Activated naive CD8-positive, alpha-beta T cell (primary cell): ENCODE measurements at regions not wholly inside any gene's neighbourhood (a gene's known extent, or its start where the extent isn't known, plus 50 kb on each side); places are given as distances from the start of the nearest gene placed in this dataset.

Source experiments
- H3K27ac Mint-ChIP-seq: one replicate; pipeline ENCODE4 v1.8.0; 2021; ENCODE audit warnings: mixed read lengths
- H3K27me3 Mint-ChIP-seq: one replicate; pipeline ENCODE4 v1.8.0; 2021; ENCODE audit warnings: mixed read lengths
- H3K36me3 Mint-ChIP-seq: one replicate; pipeline ENCODE4 v1.8.0; 2021; ENCODE audit warnings: mixed read lengths
- H3K4me1 Mint-ChIP-seq: one replicate; pipeline ENCODE4 v1.8.0; 2021; ENCODE audit warnings: low read depth, mixed read lengths
- H3K4me3 Mint-ChIP-seq: one replicate; pipeline ENCODE4 v1.8.0; 2021; ENCODE audit warnings: mild to moderate bottlenecking, mixed read lengths
- H3K9me3 Mint-ChIP-seq: one replicate; pipeline ENCODE4 v1.8.0; 2021; ENCODE audit warnings: low read depth, mixed read lengths

DNA sequence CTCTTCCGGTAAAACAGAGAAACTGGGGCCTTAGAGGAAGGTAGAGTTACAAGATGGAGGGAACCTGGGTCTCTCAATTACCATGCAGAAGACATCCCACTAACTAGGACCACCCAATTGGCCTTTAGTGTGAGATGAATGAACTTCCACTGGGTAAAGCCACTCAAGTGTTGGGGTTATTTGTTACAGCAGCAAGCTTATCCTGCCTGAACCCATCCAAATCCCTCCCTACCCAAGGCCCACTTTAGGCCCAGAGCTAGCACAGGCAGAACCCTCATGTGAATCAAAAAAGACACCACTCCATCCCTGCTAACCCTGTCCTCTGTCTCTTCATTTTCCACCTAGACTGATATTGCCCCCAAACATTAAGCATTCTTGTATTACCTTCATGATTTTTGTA, 746.7 kb upstream of the TBX3 start:
- Mint-ChIP-seq H3K9me3 (no peaks in the 10 kb centered on the region), H3K4me3 (no peak overlapping the region), H3K4me1 (no peaks in the 10 kb centered on the region), H3K27ac (no peak overlapping the region), H3K27me3 (no peaks in the 10 kb centered on the region), H3K36me3 (no peaks in the 10 kb centered on the region)

DNA sequence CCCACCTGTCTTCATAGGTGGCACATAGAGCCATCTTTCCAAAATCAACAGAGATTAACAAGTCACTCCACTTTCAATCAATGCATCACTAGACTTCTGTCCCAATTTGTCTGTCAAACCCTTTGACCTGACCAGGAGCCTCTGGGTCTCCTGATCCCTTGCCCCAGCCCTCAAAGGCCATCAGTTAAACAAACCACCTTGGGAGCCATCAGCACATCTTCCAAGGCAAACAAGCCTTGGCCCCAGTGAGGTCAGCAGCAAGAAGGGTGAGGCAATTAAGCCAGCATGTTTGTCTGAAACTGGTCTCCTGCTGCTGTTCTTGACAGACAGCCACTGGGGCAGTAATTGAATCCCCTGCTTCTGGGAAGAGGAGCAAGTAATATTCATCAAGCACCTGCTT, 742.8 kb upstream of the TBX3 start:
- Mint-ChIP-seq H3K27me3 (no peaks in the 10 kb centered on the region), H3K9me3 (no peaks in the 10 kb centered on the region), H3K4me3 (no peak overlapping the region), H3K4me1 (no peaks in the 10 kb centered on the region), H3K36me3 (no peaks in the 10 kb centered on the region), H3K27ac (no peak overlapping the region)

DNA sequence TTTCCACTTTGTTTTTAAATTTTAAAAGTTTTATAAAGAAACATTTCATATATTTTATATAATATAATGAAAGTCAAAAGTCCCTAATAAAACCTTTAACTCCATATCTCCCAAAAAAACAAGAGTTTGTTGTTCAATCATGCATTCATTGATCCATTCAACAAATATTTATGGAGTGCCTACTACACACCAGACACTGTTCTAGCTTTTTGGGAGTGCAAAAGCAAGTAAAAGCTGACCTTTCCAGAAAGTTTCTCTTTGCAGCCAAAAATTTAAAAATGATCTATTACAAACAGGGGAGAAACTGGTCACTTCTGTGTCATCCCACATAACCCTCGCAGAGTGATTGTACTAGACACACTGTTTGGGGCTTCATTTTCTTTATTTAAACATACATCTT, 740.0 kb upstream of the TBX3 start:
- Mint-ChIP-seq H3K27me3 (no peaks in the 10 kb centered on the region), H3K9me3 (no peaks in the 10 kb centered on the region), H3K36me3 (no peaks in the 10 kb centered on the region), H3K27ac (no peak overlapping the region), H3K4me1 (no peaks in the 10 kb centered on the region), H3K4me3 (no peak overlapping the region)

DNA sequence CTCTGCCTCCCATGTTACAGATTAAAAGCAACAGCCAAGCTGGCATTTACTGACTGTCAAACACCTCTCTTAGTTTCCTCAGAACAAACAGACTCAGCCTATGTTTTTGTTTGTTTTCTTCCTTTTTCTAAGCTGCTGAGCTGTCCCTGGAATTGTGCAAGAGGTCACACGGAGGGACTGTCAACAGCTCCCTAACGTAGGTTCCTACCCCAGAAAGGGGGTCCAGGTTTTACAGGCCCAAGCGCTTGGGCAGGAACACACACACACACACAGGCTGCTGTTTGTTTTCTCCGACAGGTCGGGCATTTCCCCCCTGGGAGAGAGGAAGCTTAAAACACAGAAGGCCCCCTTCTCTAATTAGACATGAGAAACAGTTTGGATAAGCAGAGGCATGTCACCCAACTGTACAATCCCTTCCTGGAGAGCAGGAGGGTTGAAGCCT, 739.6 kb upstream of the TBX3 start:
- no peaks in the 10 kb centered on the region for H3K27me3 Mint-ChIP-seq
- H3K36me3 Mint-ChIP-seq = no peaks in the 10 kb centered on the region
- H3K9me3 Mint-ChIP-seq = no peaks in the 10 kb centered on the region
- no peak overlapping the region for H3K27ac Mint-ChIP-seq
- no peaks in the 10 kb centered on the region for H3K4me1 Mint-ChIP-seq
- no peak overlapping the region for H3K4me3 Mint-ChIP-seq

DNA sequence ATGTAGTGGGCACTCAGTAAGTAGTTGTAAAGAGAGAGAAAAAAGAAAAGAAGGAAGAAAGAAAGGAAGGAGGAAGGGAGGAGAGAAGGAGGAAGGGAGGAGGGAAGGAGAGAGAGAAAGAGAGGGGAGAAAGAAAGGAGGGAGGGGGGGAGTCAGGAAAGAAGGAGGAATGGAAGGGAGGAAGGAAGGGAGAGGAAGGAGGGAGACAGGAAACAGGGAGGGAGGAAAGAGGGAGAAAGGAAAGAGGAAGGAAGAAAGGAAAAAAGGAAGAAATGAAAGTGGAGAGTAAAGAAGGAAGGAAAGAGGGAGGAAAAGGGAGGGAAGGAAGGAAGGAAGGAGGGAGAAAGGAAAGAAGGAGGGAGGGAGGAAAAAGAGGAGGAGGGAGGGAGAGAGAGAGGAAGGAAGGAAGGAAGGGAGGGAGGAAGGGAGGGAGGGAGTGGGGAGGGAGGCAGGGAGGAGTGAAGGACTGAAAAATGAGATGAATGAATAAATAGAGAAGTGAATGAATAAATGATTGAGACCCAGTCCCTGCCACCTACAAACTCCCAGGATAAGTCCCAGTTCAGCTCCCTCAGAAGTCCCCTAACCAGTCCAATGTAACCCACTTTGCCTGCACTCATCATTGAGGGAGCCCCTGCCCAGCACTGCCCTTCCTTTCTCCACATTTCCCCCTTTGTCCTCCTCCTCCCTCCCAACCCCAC, 739.0 kb upstream of the TBX3 start:
- no peak overlapping the region for H3K4me3 Mint-ChIP-seq
- H3K27me3 Mint-ChIP-seq = no peaks in the 10 kb centered on the region
- H3K27ac Mint-ChIP-seq = no peak overlapping the region
- no peaks in the 10 kb centered on the region for H3K36me3 Mint-ChIP-seq
- no peaks in the 10 kb centered on the region for H3K4me1 Mint-ChIP-seq
- no peaks in the 10 kb centered on the region for H3K9me3 Mint-ChIP-seq

- no peaks in the 10 kb centered on the region for H3K27me3 Mint-ChIP-seq
- H3K36me3 Mint-ChIP-seq = no peaks in the 10 kb centered on the region
- no peak overlapping the region for H3K4me3 Mint-ChIP-seq
- no peak overlapping the region for H3K27ac Mint-ChIP-seq
- peaks cover 3% of the 10 kb centered on the region for H3K9me3 Mint-ChIP-seq
- no peaks in the 10 kb centered on the region for H3K4me1 Mint-ChIP-seq
Measured at GRCh38 chr12:115421796-115422709, 738.1 kb upstream of the TBX3 start.

GRCh38 chr12:115421350-115421749, 737.4 kb upstream of the TBX3 start:
- Mint-ChIP-seq H3K27me3 (no peaks in the 10 kb centered on the region), H3K4me1 (no peaks in the 10 kb centered on the region), H3K9me3 (peaks cover 10% of the 10 kb centered on the region), H3K4me3 (no peak overlapping the region), H3K27ac (no peak overlapping the region), H3K36me3 (no peaks in the 10 kb centered on the region)

- Mint-ChIP-seq H3K9me3 (peaks cover 10% of the 10 kb centered on the region), H3K27me3 (no peaks in the 10 kb centered on the region), H3K36me3 (no peaks in the 10 kb centered on the region), H3K4me1 (no peaks in the 10 kb centered on the region), H3K27ac (no peak overlapping the region), H3K4me3 (no peak overlapping the region)
Measured at GRCh38 chr12:115419145-115419646, 735.2 kb upstream of the TBX3 start.

DNA sequence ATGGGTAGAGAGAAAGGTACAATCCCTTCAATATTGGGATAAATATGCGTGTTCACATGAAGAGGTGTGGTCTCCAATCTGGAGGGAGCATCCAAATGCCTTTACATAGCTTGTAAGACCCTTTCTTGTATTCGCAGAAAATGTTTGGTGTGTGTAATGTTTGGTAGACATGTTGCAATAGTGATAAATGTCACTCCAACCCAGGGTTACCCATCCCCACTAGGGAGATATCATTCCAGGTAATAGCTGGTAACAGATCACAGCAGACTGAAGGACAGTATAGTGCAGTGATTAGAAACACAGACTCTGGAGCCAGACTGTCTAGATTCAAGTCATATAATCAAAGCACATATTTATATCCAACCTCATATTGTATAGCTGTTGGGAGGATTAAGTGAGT, 733.6 kb upstream of the TBX3 start:
- H3K27ac Mint-ChIP-seq = no peak overlapping the region
- no peaks in the 10 kb centered on the region for H3K36me3 Mint-ChIP-seq
- no peaks in the 10 kb centered on the region for H3K4me1 Mint-ChIP-seq
- H3K27me3 Mint-ChIP-seq = no peaks in the 10 kb centered on the region
- H3K4me3 Mint-ChIP-seq = no peak overlapping the region
- peaks cover 10% of the 10 kb centered on the region for H3K9me3 Mint-ChIP-seq

DNA sequence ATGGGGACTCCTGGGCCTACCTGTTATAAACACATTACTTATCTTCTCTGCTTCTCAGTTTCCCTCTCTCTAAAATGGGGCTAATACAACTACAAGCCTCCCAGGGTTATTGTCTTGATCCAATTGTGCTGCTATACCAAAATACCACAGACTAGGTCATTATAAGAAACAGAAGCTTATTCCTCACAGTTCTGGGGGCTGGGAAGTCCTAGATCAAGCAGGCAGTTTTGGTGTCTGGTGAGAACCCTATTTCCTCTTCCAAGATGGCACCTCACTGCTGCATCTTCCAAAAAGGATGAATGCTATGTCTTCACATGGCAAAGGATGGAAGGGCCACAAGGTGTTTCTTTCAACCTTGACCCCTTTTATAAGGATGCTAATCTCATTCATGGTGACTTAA, 732.9 kb upstream of the TBX3 start:
- Mint-ChIP-seq H3K27me3 (no peaks in the 10 kb centered on the region), H3K36me3 (no peaks in the 10 kb centered on the region), H3K27ac (no peak overlapping the region), H3K4me3 (no peak overlapping the region), H3K4me1 (no peaks in the 10 kb centered on the region), H3K9me3 (peaks cover 10% of the 10 kb centered on the region)

GRCh38 chr12:115413626-115414025, 729.7 kb upstream of the TBX3 start:
- H3K36me3 Mint-ChIP-seq = no peaks in the 10 kb centered on the region
- peaks cover 10% of the 10 kb centered on the region for H3K9me3 Mint-ChIP-seq
- no peak overlapping the region for H3K27ac Mint-ChIP-seq
- H3K4me3 Mint-ChIP-seq = no peak overlapping the region
- H3K27me3 Mint-ChIP-seq = peaks cover 6% of the 10 kb centered on the region
- no peaks in the 10 kb centered on the region for H3K4me1 Mint-ChIP-seq

GRCh38 chr12:115412831-115413230, 728.9 kb upstream of the TBX3 start:
- no peaks in the 10 kb centered on the region for H3K36me3 Mint-ChIP-seq
- no peaks in the 10 kb centered on the region for H3K4me1 Mint-ChIP-seq
- H3K27me3 Mint-ChIP-seq = peaks cover 6% of the 10 kb centered on the region
- H3K4me3 Mint-ChIP-seq = no peak overlapping the region
- H3K9me3 Mint-ChIP-seq = peaks cover 10% of the 10 kb centered on the region
- H3K27ac Mint-ChIP-seq = no peak overlapping the region

GRCh38 chr12:115411121-115411520, 727.1 kb upstream of the TBX3 start:
- H3K36me3 Mint-ChIP-seq = no peaks in the 10 kb centered on the region
- H3K4me1 Mint-ChIP-seq = no peaks in the 10 kb centered on the region
- H3K27ac Mint-ChIP-seq = no peak overlapping the region

GRCh38 chr12:115408642-115409041, 724.7 kb upstream of the TBX3 start:
- Mint-ChIP-seq H3K36me3 (no peaks in the 10 kb centered on the region), H3K9me3 (no peaks in the 10 kb centered on the region), H3K4me3 (no peak overlapping the region), H3K27ac (no peak overlapping the region), H3K27me3 (peaks cover 6% of the 10 kb centered on the region), H3K4me1 (no peaks in the 10 kb centered on the region)

More at GRCh38 chr12:115411121-115411520, 727.1 kb upstream of the TBX3 start:
- Mint-ChIP-seq H3K27me3 (peaks cover 6% of the 10 kb centered on the region), H3K4me3 (no peak overlapping the region), H3K9me3 (no peaks in the 10 kb centered on the region)

- no peaks in the 10 kb centered on the region for H3K36me3 Mint-ChIP-seq
- H3K27ac Mint-ChIP-seq = no peak overlapping the region
- no peaks in the 10 kb centered on the region for H3K4me1 Mint-ChIP-seq
- no peak overlapping the region for H3K4me3 Mint-ChIP-seq
- H3K9me3 Mint-ChIP-seq = no peaks in the 10 kb centered on the region
- H3K27me3 Mint-ChIP-seq = peaks cover 6% of the 10 kb centered on the region
Measured at GRCh38 chr12:115407723-115408122, 723.7 kb upstream of the TBX3 start.
